Suprapubic skin (tissue), 4 donors: ENCODE measurements at regions not wholly inside any gene's neighbourhood (a gene's known extent, or its start where the extent isn't known, plus 50 kb on each side); places are given as distances from the start of the nearest gene placed in this dataset.

Source experiments
- EP300 ChIP-seq: sonication (generic); formaldehyde crosslinking; IDR thresholded peaks from one replicate; pipeline ENCODE4 v1.6.1; 2017; ENCODE audit warnings: antibody characterized with exemption
- POLR2A ChIP-seq, 2 donors: fragments of 450-650 bp; IDR thresholded peaks; one replicate each; pipeline ENCODE4 v1.6.1; 2017; ENCODE audit warnings: antibody characterized with exemption in 2 of 2, mild to moderate bottlenecking in 2 of 2, moderate library complexity in 2 of 2
- POLR2AphosphoS5 ChIP-seq, 3 donors: sonication (generic); formaldehyde crosslinking; IDR thresholded peaks; one replicate each; pipeline ENCODE4 v1.6.1; 2017; ENCODE audit warnings: antibody characterized with exemption in 3 of 3
- TF ChIP-seq, protein P1 (sequence below), 2 donors: fragments of 200-600 bp in 1 of 2; fragments of 450-650 bp in 1 of 2; sonication (generic) in 1 of 2; IDR thresholded peaks; one replicate each; pipeline ENCODE4 v1.5.1; 2016 to 2019; ENCODE audit warnings: antibody characterized with exemption in 2 of 2, mild to moderate bottlenecking in 1 of 2, moderate library complexity in 1 of 2

DNA sequence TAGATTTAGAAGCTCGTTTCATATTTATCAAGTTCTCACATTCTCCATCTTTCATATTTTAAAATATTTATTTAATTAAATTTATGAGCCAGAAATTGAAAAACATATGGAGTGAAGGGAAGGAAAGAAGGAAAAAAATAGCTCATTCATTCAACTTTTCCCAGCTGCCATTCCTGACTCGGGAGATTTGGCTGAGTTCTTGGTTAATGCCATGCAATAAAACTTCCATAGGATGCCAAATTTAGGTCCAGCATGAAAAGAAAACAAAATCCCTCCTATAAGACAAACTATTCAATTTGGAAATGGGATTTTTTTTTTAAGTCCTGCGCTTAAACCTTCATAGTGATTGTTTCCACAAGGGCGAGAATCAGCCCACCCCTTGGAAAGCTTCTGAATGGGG lies 426.1 kb upstream of the TNP1 start:
- TF ChIP-seq, protein P1, sequence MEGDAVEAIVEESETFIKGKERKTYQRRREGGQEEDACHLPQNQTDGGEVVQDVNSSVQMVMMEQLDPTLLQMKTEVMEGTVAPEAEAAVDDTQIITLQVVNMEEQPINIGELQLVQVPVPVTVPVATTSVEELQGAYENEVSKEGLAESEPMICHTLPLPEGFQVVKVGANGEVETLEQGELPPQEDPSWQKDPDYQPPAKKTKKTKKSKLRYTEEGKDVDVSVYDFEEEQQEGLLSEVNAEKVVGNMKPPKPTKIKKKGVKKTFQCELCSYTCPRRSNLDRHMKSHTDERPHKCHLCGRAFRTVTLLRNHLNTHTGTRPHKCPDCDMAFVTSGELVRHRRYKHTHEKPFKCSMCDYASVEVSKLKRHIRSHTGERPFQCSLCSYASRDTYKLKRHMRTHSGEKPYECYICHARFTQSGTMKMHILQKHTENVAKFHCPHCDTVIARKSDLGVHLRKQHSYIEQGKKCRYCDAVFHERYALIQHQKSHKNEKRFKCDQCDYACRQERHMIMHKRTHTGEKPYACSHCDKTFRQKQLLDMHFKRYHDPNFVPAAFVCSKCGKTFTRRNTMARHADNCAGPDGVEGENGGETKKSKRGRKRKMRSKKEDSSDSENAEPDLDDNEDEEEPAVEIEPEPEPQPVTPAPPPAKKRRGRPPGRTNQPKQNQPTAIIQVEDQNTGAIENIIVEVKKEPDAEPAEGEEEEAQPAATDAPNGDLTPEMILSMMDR (IDR thresholded peaks at IDR 0.05), result no peak
- TF ChIP-seq EP300 (no peak), POLR2A (IDR thresholded peaks at IDR 0.05) (no peak), POLR2AphosphoS5 (IDR thresholded peaks at IDR 0.05) (no peak)
